GM12874 (cell line): ENCODE measurements at regions not wholly inside any gene's neighbourhood (a gene's known extent, or its start where the extent isn't known, plus 50 kb on each side); places are given as distances from the start of the nearest gene placed in this dataset.

Experiments used
- TF ChIP-seq, protein P1 (sequence below): IDR thresholded peaks from 2 replicates; pipeline ENCODE4 v1.5.1; 2011; ENCODE audit warnings: low read depth, mild to moderate bottlenecking, control low read depth, low read length, moderate library complexity; ENCODE audit not compliant: insufficient read depth

DNA sequence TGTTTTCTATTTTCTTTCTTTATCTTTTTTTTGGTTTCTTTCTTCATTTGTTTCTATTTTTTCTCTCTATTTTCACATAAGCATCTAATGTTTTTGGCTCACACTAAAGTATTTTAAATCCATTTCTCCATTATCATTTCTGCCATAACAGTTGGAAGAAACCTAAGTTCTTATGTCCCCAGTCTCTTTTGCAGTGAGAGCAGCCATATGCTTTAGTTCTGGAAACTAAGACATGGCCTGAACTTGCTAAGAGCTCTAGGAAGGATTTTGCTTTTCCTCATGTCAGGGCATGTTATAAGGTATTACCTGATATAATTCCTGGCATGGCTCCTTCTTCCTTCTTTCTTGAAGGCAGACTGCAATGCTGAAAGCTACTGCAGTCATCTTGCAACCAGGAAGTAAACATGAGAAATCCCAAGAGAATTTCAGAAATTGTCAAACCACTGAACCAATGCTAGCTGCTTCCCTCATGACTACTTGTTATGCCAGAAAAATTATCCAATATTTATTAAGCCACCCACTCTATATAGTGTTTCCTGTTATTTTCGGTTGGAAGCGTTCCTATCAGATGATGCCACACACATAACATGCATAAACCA, 171.1 kb downstream of the TAF11L14 start:
- TF ChIP-seq, protein P1, sequence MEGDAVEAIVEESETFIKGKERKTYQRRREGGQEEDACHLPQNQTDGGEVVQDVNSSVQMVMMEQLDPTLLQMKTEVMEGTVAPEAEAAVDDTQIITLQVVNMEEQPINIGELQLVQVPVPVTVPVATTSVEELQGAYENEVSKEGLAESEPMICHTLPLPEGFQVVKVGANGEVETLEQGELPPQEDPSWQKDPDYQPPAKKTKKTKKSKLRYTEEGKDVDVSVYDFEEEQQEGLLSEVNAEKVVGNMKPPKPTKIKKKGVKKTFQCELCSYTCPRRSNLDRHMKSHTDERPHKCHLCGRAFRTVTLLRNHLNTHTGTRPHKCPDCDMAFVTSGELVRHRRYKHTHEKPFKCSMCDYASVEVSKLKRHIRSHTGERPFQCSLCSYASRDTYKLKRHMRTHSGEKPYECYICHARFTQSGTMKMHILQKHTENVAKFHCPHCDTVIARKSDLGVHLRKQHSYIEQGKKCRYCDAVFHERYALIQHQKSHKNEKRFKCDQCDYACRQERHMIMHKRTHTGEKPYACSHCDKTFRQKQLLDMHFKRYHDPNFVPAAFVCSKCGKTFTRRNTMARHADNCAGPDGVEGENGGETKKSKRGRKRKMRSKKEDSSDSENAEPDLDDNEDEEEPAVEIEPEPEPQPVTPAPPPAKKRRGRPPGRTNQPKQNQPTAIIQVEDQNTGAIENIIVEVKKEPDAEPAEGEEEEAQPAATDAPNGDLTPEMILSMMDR: no peak

DNA sequence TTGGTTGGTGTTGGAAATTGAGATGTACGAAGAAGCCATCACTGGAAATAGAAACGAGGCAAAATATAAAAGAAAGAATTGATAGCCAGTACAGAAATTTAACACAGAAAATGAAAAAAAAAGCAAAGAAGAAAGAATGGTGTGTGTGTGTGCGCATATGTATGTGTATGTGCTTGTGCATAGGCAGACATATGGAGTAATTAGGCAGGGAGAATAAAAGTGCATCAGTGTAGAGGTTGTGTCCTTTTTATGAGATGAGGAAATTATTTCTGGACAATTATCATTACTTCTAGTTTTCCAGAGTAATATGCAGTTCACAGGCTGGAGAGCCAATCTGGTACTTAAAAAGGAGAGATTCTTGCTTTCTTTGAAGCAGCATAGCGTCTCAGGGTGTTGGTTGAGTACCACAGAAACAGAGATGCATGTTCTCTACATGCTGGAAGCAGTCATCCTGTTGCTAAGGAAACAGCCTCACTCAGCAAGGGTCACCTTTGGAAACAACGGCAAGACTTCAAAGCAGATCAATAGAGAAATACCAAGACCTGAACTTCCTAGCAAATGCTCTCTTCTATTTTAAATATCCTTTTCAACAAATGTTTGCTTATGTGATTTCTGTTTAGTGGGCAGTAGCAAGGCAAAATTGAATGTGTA, 172.7 kb downstream of the TAF11L14 start:
- TF ChIP-seq, protein P1: no peak

DNA sequence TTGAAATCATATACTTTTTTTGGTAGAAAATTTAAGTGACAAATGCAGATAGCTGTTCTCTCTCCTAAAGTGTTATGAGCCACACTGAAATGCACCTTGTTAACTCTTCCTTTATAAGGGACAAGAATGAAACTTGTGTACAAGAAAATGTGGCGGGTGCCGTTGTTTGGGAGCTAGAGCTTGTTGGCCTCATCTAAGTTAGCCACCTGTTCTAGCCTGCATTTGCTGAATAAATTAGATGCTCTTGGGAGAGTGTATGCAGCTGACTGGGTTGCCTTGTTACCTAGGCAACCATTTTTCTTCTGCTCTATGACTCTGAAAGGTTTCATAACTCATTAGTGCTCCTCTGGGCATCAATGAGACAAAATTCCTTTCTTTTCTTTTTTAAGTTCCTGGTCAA, 174.3 kb downstream of the TAF11L14 start:
- TF ChIP-seq, protein P1: no peak

DNA sequence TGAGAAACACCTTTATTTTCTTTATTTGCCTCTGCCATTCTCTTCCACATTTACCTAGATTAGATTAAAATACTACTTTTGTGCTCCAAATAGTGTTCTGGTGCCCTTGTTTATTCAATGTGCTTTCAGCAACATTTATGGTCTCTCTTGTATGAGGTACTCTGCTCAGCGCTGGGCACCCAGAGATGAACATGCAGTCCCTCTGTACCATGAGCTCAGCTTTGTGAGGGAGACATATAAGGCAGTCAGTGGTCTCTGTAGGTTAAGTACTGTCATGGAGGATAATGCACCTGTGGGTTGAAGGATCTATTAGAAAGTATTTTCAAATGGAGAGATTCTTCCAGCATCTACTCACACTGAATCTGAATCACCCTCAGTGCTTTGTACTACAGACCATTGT, 176.5 kb downstream of the TAF11L14 start:
- TF ChIP-seq, protein P1: no peak

DNA sequence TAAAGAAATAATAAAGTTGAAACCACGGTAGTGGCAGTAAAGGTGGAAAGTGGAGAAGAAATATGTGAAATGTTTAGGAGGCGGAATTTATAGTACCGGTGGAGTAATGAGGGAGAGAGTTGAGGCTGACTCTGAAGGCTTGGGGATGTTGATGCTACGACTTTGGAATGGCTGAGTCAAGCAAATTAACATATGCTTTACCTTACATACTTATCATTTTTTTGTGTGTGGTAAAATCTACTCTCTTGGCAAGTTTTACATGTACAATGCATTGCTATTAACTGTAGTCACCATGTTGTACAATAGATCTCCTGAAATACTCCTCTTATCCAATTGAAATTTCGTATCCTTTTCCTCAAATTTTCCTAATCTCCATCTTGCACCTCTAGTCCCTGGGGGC, 179.0 kb downstream of the TAF11L14 start:
- TF ChIP-seq, protein P1: no peak

DNA sequence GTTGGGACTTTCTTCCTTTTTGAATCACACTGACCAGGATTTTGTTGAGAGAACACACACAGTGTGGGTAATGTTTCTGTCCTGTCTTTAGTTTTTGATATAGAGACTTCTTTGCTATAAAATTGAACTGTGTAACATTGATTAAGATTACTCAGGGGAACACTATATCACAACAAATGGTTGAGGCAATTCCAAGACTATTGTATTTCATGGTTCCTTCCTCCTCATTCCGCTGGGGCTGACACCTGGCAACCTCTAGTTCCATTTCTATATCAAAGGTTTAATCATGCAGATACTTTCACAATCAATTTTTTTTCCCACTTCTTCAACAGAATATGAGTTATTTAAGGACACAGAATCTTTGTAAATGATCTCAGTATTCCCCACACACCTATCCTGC, 182.2 kb downstream of the TAF11L14 start:
- TF ChIP-seq, protein P1: no peak

DNA sequence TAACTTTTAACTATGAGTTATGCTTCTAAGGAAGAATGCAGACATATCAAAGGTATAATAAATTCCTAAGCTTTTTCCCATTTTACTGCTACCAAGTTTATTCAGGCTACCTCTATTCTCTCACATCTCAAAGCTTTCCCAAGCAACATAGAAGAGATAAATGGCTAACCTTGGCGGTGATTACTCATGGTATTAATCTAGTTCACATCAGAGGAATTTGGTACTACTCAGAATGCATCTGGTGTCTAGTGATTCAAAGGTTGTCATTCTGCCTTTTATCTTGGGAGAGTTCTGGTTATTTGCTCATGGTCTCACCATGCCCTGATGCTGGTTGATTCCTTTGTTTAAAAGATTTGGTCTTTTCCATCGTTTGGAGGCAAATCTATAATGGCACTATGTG, 182.7 kb downstream of the TAF11L14 start:
- TF ChIP-seq, protein P1: no peak
